ENCODE measurements at regions not wholly inside any gene's neighbourhood (a gene's known extent, or its start where the extent isn't known, plus 50 kb on each side); places are given as distances from the start of the nearest gene placed in this dataset.

GRCh38 chr11:119859684-119860083 lies 130.7 kb upstream of the NECTIN1 start:
- Histone ChIP-seq H2BK120ac (ENCODE audit: low read depth, low read length) (no peak overlapping the region), H3K27ac (ENCODE audit: insufficient read depth, low read length) (no peak overlapping the region), H4K20me1 (ENCODE audit: insufficient read depth, low read length) (no peaks in the 10 kb centered on the region), H2BK20ac (ENCODE audit: low read depth, low read length) (no peak overlapping the region), H3K56ac (ENCODE audit: extremely low read depth, insufficient read depth, low read length) (no peak overlapping the region), H3K9ac (ENCODE audit: low read depth, low read length) (no peak overlapping the region), H3K4me3 (ENCODE audit: insufficient read depth, low read depth, low read length) (no peak overlapping the region), H3K27me3 (ENCODE audit: control insufficient read depth, insufficient read depth, low read length) (peaks cover 37% of the 10 kb centered on the region; the same call in 1 of the 2 replicates), H3K9me3 (ENCODE audit: control insufficient read depth, insufficient read depth, low read length) (no peaks in the 10 kb centered on the region), H2BK15ac (ENCODE audit: low read depth, low read length) (no peak overlapping the region), H3K23ac (ENCODE audit: low read depth, low read length) (no peak overlapping the region), H4K91ac (ENCODE audit: insufficient read depth, low read depth, low read length) (no peak overlapping the region), H3K14ac (replicated peaks; ENCODE audit: low read depth, low read length) (no peak overlapping the region), H2AK9ac (replicated peaks; ENCODE audit: low read depth, low read length, poor library complexity) (no peak overlapping the region), H2BK5ac (ENCODE audit: low read depth, low read length, poor library complexity, severe bottlenecking) (no peak overlapping the region), H3K36me3 (ENCODE audit: control insufficient read depth, insufficient read depth, low read length) (no peaks in the 10 kb centered on the region), H3K79me1 (ENCODE audit: low read depth in 1 of 2, low read length in 2 of 2) (no peaks in the 10 kb centered on the region), H4K8ac (ENCODE audit: low read depth in 2 of 2, low read length in 2 of 2) (no peak overlapping the region), H3K4ac (ENCODE audit: low read depth, low read length) (no peak overlapping the region), H2AK5ac (ENCODE audit: low read depth, low read length) (no peak overlapping the region), H2AFZ (replicated peaks; ENCODE audit: low read length, poor library complexity) (no peak overlapping the region), H3K4me2 (ENCODE audit: low read depth, low read length) (no peak overlapping the region), H3K18ac (ENCODE audit: low read depth, low read length) (no peak overlapping the region), H4K5ac (ENCODE audit: low read depth, low read length) (no peak overlapping the region), H3K9me1 (ENCODE audit: insufficient read depth, low read length) (no peaks in the 10 kb centered on the region), H3K4me1 (ENCODE audit: control insufficient read depth, insufficient read depth, low read length) (no peaks in the 10 kb centered on the region)
- ATAC-seq (ENCODE audit: low read depth): no peak
- intact Hi-C loops (cut with micrococcal nuclease): no loop called here
- dilution Hi-C loops (cut with HindIII; ENCODE audit: low sequenced_read_pairs, unreplicated experiment): no loop called here
- ChIA-PET POLR2A (ENCODE audit: unreplicated experiment) (no interaction called here), CTCF (no interaction called here)
- DNase-seq: no peak
- WGBS, 2 experiments (ENCODE audit: extremely low coverage in 2 of 2, insufficient read length in 1 of 2): 0% methylated on average over 1 of the region's 4 CpGs; no CpG with 5 or more reads in 1 of the 2 experiments
- TF ChIP-seq RAD21 (IDR thresholded peaks at IDR 0.05; ENCODE audit: low read length) (no peak), USF2 (IDR thresholded peaks at IDR 0.05; ENCODE audit: low read depth, low read length) (no peak), NFE2L2 (IDR thresholded peaks at IDR 0.05; ENCODE audit: low read depth, low read length) (no peak), MAFK (IDR thresholded peaks at IDR 0.05; ENCODE audit: low read depth, low read length) (no peak), MXI1 (IDR thresholded peaks at IDR 0.05; ENCODE audit: borderline replicate concordance, low read depth, low read length) (no peak), FOS (IDR thresholded peaks at IDR 0.05; ENCODE audit: low read depth, low read length) (no peak), CEBPB (IDR thresholded peaks at IDR 0.05; ENCODE audit: low read depth, low read length) (no peak)
- in situ Hi-C loops (cut with MboI; ENCODE audit: low sequenced_read_pairs): no loop called here
- BruUV-seq (replicated peaks): no TSS peak

Data from IMR-90 (cell line).